ENCODE measurements at regions not wholly inside any gene's neighbourhood (a gene's known extent, or its start where the extent isn't known, plus 50 kb on each side); places are given as distances from the start of the nearest gene placed in this dataset.

GRCh38 chr4:167918077-167918476 lies 174.3 kb upstream of the ANXA10 start:
- POLR2A ChIA-PET (ENCODE audit: partially characterized antibody) = no interaction called here
- no peaks in the 10 kb centered on the region for H3K79me1 ChIP-seq (ENCODE audit: low read depth, low read length)
- H3K4me1 ChIP-seq (replicated peaks in 1 of 4; ENCODE audit: control insufficient read depth in 3 of 4, insufficient read depth in 4 of 4, low read length in 3 of 4) = no peaks in the 10 kb centered on the region
- H4K8ac ChIP-seq (ENCODE audit: extremely low read depth, insufficient read depth, low read length) = no peak overlapping the region
- H3K4me3 ChIP-seq (ENCODE audit: extremely low read depth in 1 of 4, insufficient read depth in 2 of 4, low read depth in 3 of 4, low read length in 4 of 4) = no peak overlapping the region
- no peak overlapping the region for H4K91ac ChIP-seq (replicated peaks; ENCODE audit: insufficient read length, low read length)
- H3K56ac ChIP-seq (replicated peaks; ENCODE audit: insufficient read length, low read depth, low read length) = no peak overlapping the region
- H2BK12ac ChIP-seq (ENCODE audit: low read depth, low read length) = no peak overlapping the region
- no peak overlapping the region for H2BK120ac ChIP-seq (replicated peaks; ENCODE audit: low read depth, low read length)
- H2AK5ac ChIP-seq (ENCODE audit: low read depth, low read length) = no peak overlapping the region
- no peaks in the 10 kb centered on the region for H3K27me3 ChIP-seq (replicated peaks in 1 of 4; ENCODE audit: control insufficient read depth in 3 of 4, extremely low read depth in 1 of 4, insufficient read depth in 3 of 4, low read length in 3 of 4)
- WGBS, 2 experiments (ENCODE audit: extremely low coverage in 1 of 2, insufficient coverage in 1 of 2, insufficient read length in 1 of 2, insufficient replicate concordance in 2 of 2, low coverage in 1 of 2, low lambda C conversion rate in 2 of 2, missing lambda C conversion rate in 1 of 2) = 100% methylated on average over 1 of the region's 1 CpG; no CpG with 5 or more reads in 1 of the 2 experiments
- FAIRE-seq (no peak), DNase-seq (ENCODE audit: low read depth in 1 of 2, low spot score in 2 of 2) (no peak)
- no peak overlapping the region for H3K14ac ChIP-seq (ENCODE audit: insufficient read length)
- no peaks in the 10 kb centered on the region for H4K20me1 ChIP-seq (replicated peaks in 1 of 2; ENCODE audit: control insufficient read depth in 1 of 2, insufficient read depth in 2 of 2, low read length in 2 of 2)
- H2BK15ac ChIP-seq (ENCODE audit: low read length) = no peak overlapping the region
- H2AFZ ChIP-seq (ENCODE audit: low read length) = no peak overlapping the region
- H3K27ac ChIP-seq (ENCODE audit: low read depth, low read length) = no peak overlapping the region
- no peak overlapping the region for H3K23ac ChIP-seq (ENCODE audit: insufficient read length)
- no peak overlapping the region for H3K18ac ChIP-seq (ENCODE audit: extremely low read depth, low read length)
- CTCF ChIA-PET (ENCODE audit: partially characterized antibody) = interaction anchor here (0.9 kb wide), 1 partner anchor 50 kb away, joined by 3 read pairs; no protein-coding TSS in a partner anchor
- H3K9me3 ChIP-seq (ENCODE audit: insufficient read depth in 2 of 2, low read depth in 1 of 2, low read length in 1 of 2) = peaks cover 3 to 7% of the 10 kb centered on the region in 2 experiments; a peak in 2 of 4 replicates
- H2BK5ac ChIP-seq (ENCODE audit: low read depth, low read length) = no peak overlapping the region
- H3K4ac ChIP-seq (replicated peaks; ENCODE audit: insufficient read length, low read depth, low read length) = no peak overlapping the region
- no peak overlapping the region for H2BK20ac ChIP-seq (ENCODE audit: low read length)
- H3K36me3 ChIP-seq (ENCODE audit: control insufficient read depth in 2 of 4, insufficient read depth in 4 of 4, low read length in 3 of 4) = no peaks in the 10 kb centered on the region
- no peak overlapping the region for H3K9ac ChIP-seq (replicated peaks in 1 of 4; ENCODE audit: extremely low read depth in 1 of 4, low read depth in 3 of 4, low read length in 3 of 4)
- no peak overlapping the region for H4K5ac ChIP-seq (ENCODE audit: insufficient read length, low read depth, low read length)
- H3K79me2 ChIP-seq (ENCODE audit: control insufficient read depth in 1 of 2, insufficient read depth in 2 of 2, low read length in 2 of 2) = no peaks in the 10 kb centered on the region
- no peak overlapping the region for H3K4me2 ChIP-seq (ENCODE audit: insufficient read depth in 1 of 2, low read depth in 2 of 2, low read length in 2 of 2)
- H3K23me2 ChIP-seq (ENCODE audit: low read depth, low read length) = no peaks in the 10 kb centered on the region
- TF ChIP-seq SP1 (IDR thresholded peaks at IDR 0.05; ENCODE audit: low read depth, low read length) = no peak
- TF ChIP-seq BACH1 (IDR thresholded peaks at IDR 0.05; ENCODE audit: low read length) = no peak
- TF ChIP-seq SUZ12 (IDR thresholded peaks at IDR 0.05; ENCODE audit: low read length) = no peak
- TF ChIP-seq, protein P1, sequence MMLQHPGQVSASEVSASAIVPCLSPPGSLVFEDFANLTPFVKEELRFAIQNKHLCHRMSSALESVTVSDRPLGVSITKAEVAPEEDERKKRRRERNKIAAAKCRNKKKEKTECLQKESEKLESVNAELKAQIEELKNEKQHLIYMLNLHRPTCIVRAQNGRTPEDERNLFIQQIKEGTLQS (IDR thresholded peaks at IDR 0.05; ENCODE audit: insufficient read depth, low read depth, low read length) = no peak
- no peak for TF ChIP-seq BCL11A (IDR thresholded peaks at IDR 0.05; ENCODE audit: low read depth in 2 of 2, low read length in 2 of 2)
- TF ChIP-seq RBBP5 (IDR thresholded peaks at IDR 0.05; ENCODE audit: borderline replicate concordance, low read depth, low read length) = no peak
- TF ChIP-seq FOSL1 (IDR thresholded peaks at IDR 0.05; ENCODE audit: insufficient read depth, low read depth, low read length) = no peak
- no peak for TF ChIP-seq ZNF274 (IDR thresholded peaks at IDR 0.05; ENCODE audit: borderline replicate concordance, extremely low read depth, low read length)
- no peak for TF ChIP-seq POLR2AphosphoS5 (IDR thresholded peaks at IDR 0.05; ENCODE audit: low read depth, low read length)
- no peak for TF ChIP-seq SIN3A (conservative IDR thresholded peaks at IDR 0.05 in 1 of 2, IDR thresholded peaks at IDR 0.05 in 1 of 2; ENCODE audit: low read depth in 1 of 2, low read length in 2 of 2)
- no peak for TF ChIP-seq GTF2F1 (IDR thresholded peaks at IDR 0.05; ENCODE audit: borderline replicate concordance, low read depth, low read length)
- TF ChIP-seq SP2 (IDR thresholded peaks at IDR 0.05; ENCODE audit: low read length) = no peak
- no peak for TF ChIP-seq KDM1A (IDR thresholded peaks at IDR 0.05; ENCODE audit: borderline replicate concordance, low read length)
- TF ChIP-seq, protein P2, sequence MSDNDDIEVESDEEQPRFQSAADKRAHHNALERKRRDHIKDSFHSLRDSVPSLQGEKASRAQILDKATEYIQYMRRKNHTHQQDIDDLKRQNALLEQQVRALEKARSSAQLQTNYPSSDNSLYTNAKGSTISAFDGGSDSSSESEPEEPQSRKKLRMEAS (IDR thresholded peaks at IDR 0.05) = no peak
